K562 (cell line): ENCODE measurements at regions not wholly inside any gene's neighbourhood (a gene's known extent, or its start where the extent isn't known, plus 50 kb on each side); places are given as distances from the start of the nearest gene placed in this dataset.

Experiments
- ATAC-seq: fragments of 200-7000 bp; cut with Tn5 transposase; 3 replicates; pipeline ENCODE4 v1.9.1; 2020; ENCODE audit warnings: moderate library complexity
- BruUV-seq: library from RNA; stranded (reverse); fragments of 400-500 nt; replicated peaks from 2 replicates; lab custom pipeline; 2021; lab: Mats Ljungman, UMichigan
- CTCF ChIA-PET: fragments of 300-600 bp; formaldehyde crosslinking; extraction: SDS; loops from one replicate; lab custom pipeline; 2021; ENCODE audit warnings: low intra/inter-chr PET ratio; lab: Yijun Ruan, JAX
- POLR2A ChIA-PET: fragments of 300-600, 350-650 bp; sonication (Branson Sonifier 250); formaldehyde crosslinking; extraction: SDS; loops from one replicate; lab custom pipeline; 2021; ENCODE audit warnings: antibody characterized with exemption, inconsistent platforms; lab: Yijun Ruan, JAX
- DNase-seq, 4 experiments: peaks; one replicate each; pipeline versions ENCODE4 v3.0.0 to v3.0.0-alpha.2; 2011 to 2018; ENCODE audit warnings: low spot score in 3 of 4, mixed read lengths in 3 of 4; ENCODE audit errors: extremely low read depth in 1 of 4
- FAIRE-seq: peaks from 2 replicates; lab custom pipeline; 2011; peaks lifted over from hg19 to GRCh38; lab: Jason Lieb, UNC
- H2AFZ ChIP-seq: 2 replicates; pipeline ENCODE4 v1.6.0; 2011; ENCODE audit warnings: low read depth, low read length, control low read depth, inconsistent platforms
- H3K27ac ChIP-seq: fragments of 200-600 bp; 3 replicates; pipeline ENCODE4 v1.8.0; 2011; ENCODE audit warnings: low read depth, mild to moderate bottlenecking, control low read depth, inconsistent platforms, low read length, moderate library complexity, mixed read lengths; ENCODE audit errors: extremely low read depth
- H3K27me3 ChIP-seq, 2 experiments: fragments of 300-600 bp in 1 of 2; 2 replicates in 1 of 2; 3 replicates in 1 of 2; pipeline versions ENCODE4 v1.6.0 to v1.8.0; 2011; ENCODE audit warnings: inconsistent platforms in 2 of 2, low read length in 2 of 2, mild to moderate bottlenecking in 1 of 2, mixed read lengths in 1 of 2, moderate library complexity in 1 of 2; ENCODE audit not compliant: control insufficient read depth in 2 of 2, insufficient read depth in 2 of 2
- H3K36me3 ChIP-seq: fragments of 300-600 bp; 3 replicates; pipeline ENCODE4 v1.8.0; 2011; ENCODE audit warnings: mild to moderate bottlenecking, low read length, inconsistent platforms; ENCODE audit not compliant: control insufficient read depth, insufficient read depth
- H3K4me1 ChIP-seq, 2 experiments: fragments of 200-600 bp in 1 of 2; replicated peaks in 1 of 2; 2 replicates in 1 of 2; 3 replicates in 1 of 2; pipeline versions ENCODE4 v1.5.1 to v1.8.0; 2011; ENCODE audit warnings: inconsistent platforms in 2 of 2, low read length in 2 of 2, mild to moderate bottlenecking in 1 of 2, mixed read lengths in 1 of 2, moderate library complexity in 1 of 2; ENCODE audit not compliant: control insufficient read depth in 2 of 2, insufficient read depth in 2 of 2
- H3K4me2 ChIP-seq: 2 replicates; pipeline ENCODE4 v1.6.1; 2011; ENCODE audit warnings: low read length, control low read depth, inconsistent platforms, mixed read lengths; ENCODE audit not compliant: insufficient read depth
- H3K4me3 ChIP-seq: fragments of 200-600 bp; sonication (generic), shearing (Covaris generic); 2 replicates; pipeline ENCODE4 v1.5.1; 2016; ENCODE audit warnings: control low read depth, inconsistent platforms
- H3K79me2 ChIP-seq: fragments of 200-600 bp; 3 replicates; pipeline ENCODE4 v1.8.0; 2011; ENCODE audit warnings: low read length, inconsistent platforms; ENCODE audit not compliant: control insufficient read depth, insufficient read depth
- H3K9ac ChIP-seq, 2 experiments: 2 replicates each; pipeline versions ENCODE4 v1.6.0 to v1.6.1; 2011; ENCODE audit warnings: low read depth in 2 of 2, low read length in 2 of 2, control low read depth in 1 of 2, inconsistent platforms in 1 of 2, mild to moderate bottlenecking in 1 of 2, mixed read lengths in 1 of 2; ENCODE audit not compliant: insufficient read depth in 1 of 2
- H3K9me1 ChIP-seq: one replicate; pipeline ENCODE4 v1.6.0; 2011; ENCODE audit warnings: inconsistent platforms, mild to moderate bottlenecking, low read length, moderate library complexity; ENCODE audit not compliant: control insufficient read depth, insufficient read depth
- H3K9me3 ChIP-seq: replicated peaks from 2 replicates; pipeline ENCODE4 v1.5.1; 2011; ENCODE audit warnings: low read depth, low read length, inconsistent platforms; ENCODE audit not compliant: control insufficient read depth, insufficient read depth
- H4K20me1 ChIP-seq: replicated peaks from 2 replicates; pipeline ENCODE4 v1.6.1; 2011; ENCODE audit warnings: low read length, inconsistent platforms, mixed read lengths; ENCODE audit not compliant: control insufficient read depth, insufficient read depth
- BCOR ChIP-seq: fragments of 450-650 bp; IDR thresholded peaks from 2 replicates; pipeline ENCODE4 v1.6.1; 2016
- CBFA2T2 ChIP-seq: fragments of 450-650 bp; conservative IDR thresholded peaks from 2 replicates; pipeline ENCODE4 v1.6.1; 2017; ENCODE audit warnings: mild to moderate bottlenecking
- CEBPZ ChIP-seq: fragments of 150-350 bp; IDR thresholded peaks from 2 replicates; pipeline ENCODE4 v1.6.1; 2014; ENCODE audit warnings: low read depth, mild to moderate bottlenecking, low read length, borderline replicate concordance
- HNRNPK ChIP-seq: fragments of 200-400 bp; formaldehyde crosslinking; IDR thresholded peaks from one replicate; pipeline ENCODE4 v1.6.1; 2018; ENCODE audit warnings: mild to moderate bottlenecking, low read depth, low read length; ENCODE audit not compliant: poor library complexity, severe bottlenecking
- KLF6 ChIP-seq: fragments of 250-450 bp; sonication (Bioruptor Pico); IDR thresholded peaks from 2 replicates; pipeline ENCODE4 v1.4.0; 2020; ENCODE audit warnings: mild to moderate bottlenecking, moderate library complexity, borderline replicate concordance
- MAX ChIP-seq: sonication (generic); formaldehyde crosslinking; IDR thresholded peaks from 2 replicates; pipeline ENCODE4 v1.9.0; 2022; ENCODE audit warnings: mild to moderate bottlenecking, missing genetic modification reagents
- MCM7 ChIP-seq, 2 experiments: fragments of 450-650 bp; IDR thresholded peaks; 2 replicates each; pipeline ENCODE4 v1.6.1; 2016 to 2018
- MXD1 ChIP-seq: fragments of 250-450 bp; sonication (Bioruptor Pico); IDR thresholded peaks from 2 replicates; pipeline ENCODE4 v1.8.0; 2021; ENCODE audit warnings: borderline replicate concordance, mild to moderate bottlenecking, moderate library complexity; ENCODE audit not compliant: poor library complexity, severe bottlenecking
- NR4A1 ChIP-seq, 2 experiments: fragments of 250-450 bp in 1 of 2; fragments of 450-650 bp in 1 of 2; sonication (Bioruptor Pico) in 1 of 2; IDR thresholded peaks; 2 replicates each; pipeline versions ENCODE4 v1.4.0 to v1.6.1; 2016 to 2020; ENCODE audit warnings: mild to moderate bottlenecking in 2 of 2, missing compliant biosample characterization in 1 of 2, missing genetic modification characterization in 1 of 2, moderate library complexity in 1 of 2
- POLR2H ChIP-seq: IDR thresholded peaks from 2 replicates; pipeline ENCODE4 v1.6.1; 2016; ENCODE audit warnings: missing genetic modification characterization, low read depth, mild to moderate bottlenecking, control low read depth, missing compliant biosample characterization, moderate library complexity
- RBM34 ChIP-seq: fragments of 200-400 bp; formaldehyde crosslinking; IDR thresholded peaks from 2 replicates; pipeline ENCODE4 v1.6.1; 2018; ENCODE audit warnings: low read length, borderline replicate concordance; ENCODE audit not compliant: insufficient read depth
- SAFB ChIP-seq: fragments of 200-400 bp; formaldehyde crosslinking; IDR thresholded peaks from 2 replicates; pipeline ENCODE4 v1.6.1; 2017; ENCODE audit warnings: low read depth, low read length, borderline replicate concordance
- SMAD4 ChIP-seq: fragments of 250-450 bp; sonication (Bioruptor Pico); conservative IDR thresholded peaks from 2 replicates; pipeline ENCODE4 v1.8.0; 2021; ENCODE audit warnings: inconsistent platforms, mild to moderate bottlenecking, moderate library complexity
- SUPT5H ChIP-seq: fragments of 450-650 bp; IDR thresholded peaks from 2 replicates; pipeline ENCODE4 v1.6.1; 2016
- TRIM28 ChIP-seq: fragments of 450-650 bp; IDR thresholded peaks from 2 replicates; pipeline ENCODE4 v1.6.1; 2017
- ZBED1 ChIP-seq: IDR thresholded peaks from 2 replicates; pipeline ENCODE4 v1.6.1; 2014
- ZNF655 ChIP-seq: fragments of 250-450 bp; sonication (Bioruptor Pico); IDR thresholded peaks from 2 replicates; pipeline ENCODE4 v1.5.0; 2021
- ZNF778 ChIP-seq: fragments of 450-650 bp; formaldehyde crosslinking; IDR thresholded peaks from 2 replicates; pipeline ENCODE4 v1.4.0; 2020; ENCODE audit warnings: mild to moderate bottlenecking, moderate library complexity
- WGBS: fragments of 100-300 bp; shearing (Covaris generic); methylation state at CpG from one replicate; pipeline ENCODE4 v1.1.6; 2016; ENCODE audit warnings: low coverage, mixed read lengths; ENCODE audit not compliant: insufficient coverage; ENCODE audit errors: missing lambda C conversion rate; 5-methylcytosine and 5-hydroxymethylcytosine counted together
- in situ Hi-C: fragments of 300-500 bp; cut with MboI; formaldehyde crosslinking; loops from 4 replicates; pipeline ENCODE4 v1.15.0; 2018; ENCODE audit warnings: inconsistent platforms, mixed read lengths
- intact Hi-C: fragments of 100-400 bp; cut with micrococcal nuclease; formaldehyde crosslinking; loops from 2 replicates; pipeline ENCODE4 v1.14.2; 2022

- Histone ChIP-seq H3K9me1 (no peaks in the 10 kb centered on the region), H3K79me2 (no peaks in the 10 kb centered on the region), H3K4me3 (no peak overlapping the region), H3K9ac (no peak overlapping the region), H3K9me3 (no peaks in the 10 kb centered on the region), H3K27me3 (no peaks in the 10 kb centered on the region), H3K27ac (no peak overlapping the region), H3K36me3 (no peaks in the 10 kb centered on the region), H2AFZ (no peak overlapping the region), H4K20me1 (no peaks in the 10 kb centered on the region), H3K4me2 (no peak overlapping the region), H3K4me1 (no peaks in the 10 kb centered on the region)
- ATAC-seq (no peak), DNase-seq (no peak), FAIRE-seq (no peak)
- CTCF ChIA-PET = no interaction called here
- WGBS = 0% methylated on average over 2 of the region's 2 CpGs
- BruUV-seq = no TSS peak
- POLR2A ChIA-PET = no interaction called here
- in situ Hi-C loops = no loop called here
- intact Hi-C loops = no loop called here
- no peak for TF ChIP-seq SAFB
- no peak for TF ChIP-seq SMAD4
- TF ChIP-seq MAX = no peak
- TF ChIP-seq MCM7 (IDR thresholded peaks at IDR 0.05) = no peak
- no peak for TF ChIP-seq ZBED1
- TF ChIP-seq HNRNPK = no peak
- no peak for TF ChIP-seq BCOR
- no peak for TF ChIP-seq ZNF655 (CRISPR knock-in tag)
- TF ChIP-seq CEBPZ = no peak
- no peak for TF ChIP-seq POLR2H (tag)
- no peak for TF ChIP-seq MXD1 (CRISPR knock-in tag)
- TF ChIP-seq KLF6 (CRISPR knock-in tag) = no peak
- TF ChIP-seq RBM34 = no peak
- TF ChIP-seq NR4A1 (CRISPR knock-in tag; IDR thresholded peaks at IDR 0.05) = no peak
- TF ChIP-seq NR4A1 (tag; IDR thresholded peaks at IDR 0.05) = no peak
- TF ChIP-seq ZNF778 (CRISPR knock-in tag) = no peak
- no peak for TF ChIP-seq SUPT5H
- TF ChIP-seq CBFA2T2 = no peak
- no peak for TF ChIP-seq TRIM28
These were observed 148.7 kb upstream of the OSR1 start for GRCh38 chr2:19507137-19507536.
